Fibroblast of skin of left quadriceps (primary cell): ENCODE measurements at regions not wholly inside any gene's neighbourhood (a gene's known extent, or its start where the extent isn't known, plus 50 kb on each side); places are given as distances from the start of the nearest gene placed in this dataset.

Experiments used
- DNase-seq, 2 experiments: peaks; one replicate each; pipeline ENCODE4 v3.0.0-alpha.2; 2013; ENCODE audit warnings: low read depth in 2 of 2

- DNase-seq: no peak
Measured at GRCh38 chr5:14986413-14986812, 114.8 kb upstream of the ANKH start.

- no peak for DNase-seq
Measured at GRCh38 chr5:14983666-14984441, 112.3 kb upstream of the ANKH start.

DNA sequence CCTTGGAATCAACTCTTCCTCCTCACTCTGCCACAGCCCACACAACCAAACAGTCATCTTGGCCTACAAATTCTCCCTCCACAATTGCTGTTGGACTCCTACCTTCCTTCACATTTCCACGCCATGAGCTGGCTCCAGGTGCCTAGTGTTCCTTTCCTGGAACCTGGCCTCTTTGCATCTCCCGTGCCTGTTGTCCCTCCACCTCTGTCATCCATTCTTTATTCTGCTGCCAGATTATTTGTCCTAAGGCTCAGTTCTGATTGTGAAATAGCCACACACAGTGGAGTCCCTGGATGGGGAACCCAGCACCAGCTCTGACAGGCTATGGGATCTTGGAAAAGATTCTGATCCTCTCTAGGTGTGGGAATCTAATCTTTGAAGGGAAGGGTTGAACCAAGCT lies 109.1 kb upstream of the ANKH start:
- no peak for DNase-seq

DNA sequence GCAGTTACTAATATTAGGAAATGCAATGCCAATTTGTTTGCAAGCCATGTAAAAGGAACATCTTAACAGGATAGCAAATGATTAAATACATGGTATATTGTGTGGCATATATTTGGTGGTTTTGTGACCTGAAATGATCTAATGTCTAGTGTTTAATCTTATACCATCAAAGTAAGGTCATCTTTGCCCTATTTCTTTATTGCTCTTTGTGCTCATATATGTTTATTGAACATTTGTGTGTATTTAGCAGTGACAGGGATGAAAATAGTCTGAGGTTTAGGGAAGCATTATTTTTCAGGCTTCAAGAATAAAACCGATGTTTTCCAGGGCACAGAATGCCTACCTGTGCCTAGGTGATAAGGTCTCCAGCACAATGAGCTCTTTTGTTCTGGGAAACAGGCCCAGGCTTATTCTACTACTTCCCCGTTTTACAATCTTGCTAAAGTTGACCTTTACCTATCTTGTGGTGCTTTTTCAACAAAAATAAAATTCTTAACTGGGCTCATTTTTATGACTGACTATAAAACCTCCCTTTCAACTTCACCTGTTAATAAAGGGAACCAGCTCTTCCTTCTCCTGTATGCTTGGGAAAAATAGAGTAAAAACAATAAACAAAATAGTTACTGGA lies 105.6 kb upstream of the ANKH start:
- DNase-seq: no peak

- no peak for DNase-seq
Measured at GRCh38 chr5:14976486-14976885, 104.9 kb upstream of the ANKH start.

DNA sequence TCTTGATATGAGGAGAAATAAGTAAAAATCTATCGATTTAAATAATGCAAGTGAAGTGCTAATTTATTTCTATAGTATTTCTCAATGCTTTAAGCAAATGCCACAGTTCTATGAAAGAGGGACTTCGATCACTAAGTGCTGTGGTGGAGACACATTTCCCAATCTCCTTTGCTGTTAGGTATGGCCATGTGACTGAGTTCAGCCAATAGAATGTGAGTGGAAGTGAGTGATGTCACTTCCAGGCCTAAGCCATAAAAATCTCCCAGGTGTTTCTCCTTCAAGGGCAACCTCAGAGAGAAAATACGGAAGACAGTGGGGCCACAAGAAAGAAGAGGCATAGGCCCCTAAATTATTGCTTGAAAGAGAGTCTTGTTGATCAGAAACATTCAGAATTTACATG lies 100.3 kb upstream of the ANKH start:
- no peak for DNase-seq

DNA sequence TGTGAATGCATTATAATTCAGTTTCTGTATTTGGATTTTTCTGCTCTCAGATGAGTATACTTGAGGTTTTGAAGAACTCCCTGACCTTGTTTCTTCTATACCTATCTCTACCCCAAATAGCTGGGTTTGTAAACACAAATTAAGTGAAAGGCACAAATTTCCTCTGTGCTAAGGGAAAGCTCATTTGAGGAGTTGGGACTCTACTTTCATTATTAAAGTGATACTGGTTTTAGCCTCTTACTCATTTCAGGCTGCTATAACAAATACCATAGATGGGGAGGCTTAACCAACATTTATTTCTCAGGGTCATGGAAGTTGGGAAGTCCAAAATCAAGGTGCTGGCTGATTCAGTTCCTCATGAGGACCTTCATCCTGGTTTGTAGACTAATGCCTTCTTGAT lies 97.2 kb upstream of the ANKH start:
- DNase-seq: no peak

DNA sequence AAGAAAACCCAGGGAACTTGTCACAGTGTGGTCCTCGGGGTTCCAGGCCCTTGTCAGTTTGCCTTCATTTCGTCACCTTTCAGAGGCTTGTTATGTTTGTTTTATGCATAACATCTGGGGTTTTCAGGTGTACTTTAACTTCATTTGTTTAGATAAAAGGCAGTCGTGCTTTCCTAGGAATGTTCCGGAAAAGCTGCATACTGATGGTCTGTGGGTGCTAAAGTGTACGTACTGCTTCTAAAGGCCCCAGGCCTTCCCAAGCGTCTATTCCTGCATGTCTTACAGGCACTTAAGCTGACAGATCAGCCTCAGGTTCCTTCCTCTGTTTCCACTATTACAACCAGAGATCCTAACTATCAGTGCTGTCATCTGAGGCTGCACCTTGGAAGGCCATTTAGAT lies 95.6 kb upstream of the ANKH start:
- no peak for DNase-seq

DNA sequence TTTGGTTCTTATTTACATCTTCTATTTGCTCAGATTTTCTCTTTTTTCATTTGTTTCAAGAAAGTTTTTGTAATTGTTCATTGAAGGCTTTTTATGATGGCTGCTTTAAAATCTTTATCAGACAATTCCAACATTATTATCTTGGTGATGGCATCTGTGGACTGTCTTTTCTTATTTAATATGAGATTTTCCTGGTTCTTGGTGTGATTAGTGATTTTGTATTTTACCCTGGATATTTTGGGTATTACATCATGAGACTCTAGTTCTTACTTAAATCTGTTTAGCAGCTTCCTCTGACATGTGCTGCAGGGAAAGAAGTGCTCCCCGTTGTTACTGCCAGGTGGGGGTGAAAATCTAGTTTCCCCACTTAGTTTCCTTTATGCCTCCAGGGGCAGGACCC lies 94.2 kb upstream of the ANKH start:
- no peak for DNase-seq

DNA sequence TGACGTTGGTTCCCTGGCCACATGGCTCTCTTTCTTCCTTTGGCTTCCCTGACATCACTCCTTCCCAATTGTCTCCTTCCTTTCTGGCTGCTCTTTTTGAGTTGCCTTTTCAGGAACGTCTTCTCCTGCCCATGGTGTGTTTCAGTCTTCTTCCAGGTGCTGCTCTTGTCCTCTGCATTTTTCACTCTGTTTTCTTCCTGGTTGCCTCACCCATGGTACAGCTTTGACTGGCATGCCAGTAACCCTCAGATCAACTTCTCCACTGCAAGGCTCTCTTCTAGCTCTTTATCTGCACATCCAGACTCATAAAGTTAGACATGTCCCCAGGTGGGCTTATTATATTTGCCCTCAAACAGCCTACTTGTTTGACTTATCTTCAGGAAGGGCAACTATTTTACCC lies 91.0 kb upstream of the ANKH start:
- no peak for DNase-seq

GRCh38 chr5:14960120-14960462 lies 88.5 kb upstream of the ANKH start:
- DNase-seq: no peak

- DNase-seq: no peak
Measured at GRCh38 chr5:14959399-14960119, 88.0 kb upstream of the ANKH start.

- no peak for DNase-seq
Measured at GRCh38 chr5:14958188-14958587, 86.6 kb upstream of the ANKH start.

- DNase-seq: no peak
Measured at GRCh38 chr5:14956423-14957046, 85.0 kb upstream of the ANKH start.

GRCh38 chr5:14954616-14955343 lies 83.2 kb upstream of the ANKH start:
- DNase-seq: no peak

DNA sequence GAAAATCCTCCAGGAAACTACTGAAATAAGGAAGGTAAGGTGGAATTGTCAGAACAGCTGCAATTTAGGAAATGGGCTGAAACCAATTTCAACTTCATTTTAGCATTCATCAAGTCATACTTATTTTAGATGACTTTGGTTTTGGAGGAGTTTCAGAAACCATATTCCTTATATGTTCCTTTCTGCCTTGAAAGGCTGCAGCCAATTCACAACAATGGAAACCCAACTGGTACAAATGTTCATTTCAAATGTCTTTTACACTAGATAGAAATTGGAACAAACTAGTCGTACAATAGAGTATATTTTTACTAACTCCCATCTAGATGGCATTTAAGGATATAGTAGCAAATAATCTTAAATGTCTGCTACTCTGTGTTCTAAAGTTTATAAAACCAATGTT lies 82.6 kb upstream of the ANKH start:
- DNase-seq: no peak

- no peak for DNase-seq
Measured at GRCh38 chr5:14953075-14953607, 81.6 kb upstream of the ANKH start.

DNA sequence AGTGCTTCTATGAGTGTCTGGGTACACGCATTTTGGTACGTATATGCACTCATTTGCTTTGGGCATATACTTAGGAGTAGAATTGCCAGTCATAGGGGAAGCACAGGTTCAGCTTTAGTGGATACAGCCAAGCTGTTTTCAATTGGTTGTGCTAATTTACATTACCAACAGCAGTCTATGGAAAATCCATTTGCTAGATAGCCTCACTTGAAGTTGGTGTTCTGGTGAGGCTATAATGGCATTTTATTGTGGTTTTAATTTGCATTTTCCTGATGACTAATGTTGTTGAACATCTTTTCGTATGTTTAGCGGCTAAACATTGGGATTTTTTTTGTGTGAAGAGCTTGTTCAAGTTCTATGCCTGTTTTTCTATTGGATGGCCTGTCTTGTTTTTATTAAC lies 76.8 kb upstream of the ANKH start:
- DNase-seq: no peak

GRCh38 chr5:14946815-14947620 lies 75.4 kb upstream of the ANKH start:
- DNase-seq: no peak

- no peak for DNase-seq
Measured at GRCh38 chr5:14945450-14945849, 73.9 kb upstream of the ANKH start.

GRCh38 chr5:14944996-14945395 lies 73.4 kb upstream of the ANKH start:
- no peak for DNase-seq
